Osteoblast (primary cell): ENCODE measurements at regions not wholly inside any gene's neighbourhood (a gene's known extent, or its start where the extent isn't known, plus 50 kb on each side); places are given as distances from the start of the nearest gene placed in this dataset.

Source experiments
- DNase-seq: peaks from one replicate; pipeline ENCODE4 v3.0.0; 2011; ENCODE audit warnings: low spot score, mixed read lengths; ENCODE audit not compliant: insufficient read length; ENCODE audit errors: missing footprints
- H2AFZ ChIP-seq: 2 replicates; pipeline ENCODE4 v1.6.0; 2011; ENCODE audit warnings: mild to moderate bottlenecking, low read length
- H3K27ac ChIP-seq: 2 replicates; pipeline ENCODE4 v1.5.1; 2011; ENCODE audit warnings: mild to moderate bottlenecking, low read depth, low read length, moderate library complexity
- H3K27me3 ChIP-seq: 2 replicates; pipeline ENCODE4 v1.6.0; 2012; ENCODE audit warnings: mild to moderate bottlenecking, control low read depth, inconsistent platforms, low read length, moderate library complexity; ENCODE audit not compliant: insufficient read depth
- H3K36me3 ChIP-seq: 2 replicates; pipeline ENCODE4 v1.5.1; 2011; ENCODE audit warnings: mild to moderate bottlenecking, low read length, control low read depth, moderate library complexity; ENCODE audit not compliant: insufficient read depth
- H3K4me1 ChIP-seq: 2 replicates; pipeline ENCODE4 v1.5.1; 2011; ENCODE audit warnings: mild to moderate bottlenecking, low read length, control low read depth, moderate library complexity; ENCODE audit not compliant: insufficient read depth
- H3K4me2 ChIP-seq: 2 replicates; pipeline ENCODE4 v1.6.0; 2011; ENCODE audit warnings: mild to moderate bottlenecking, low read length; ENCODE audit not compliant: insufficient read depth
- H3K4me3 ChIP-seq: fragments of 200-600 bp; sonication (generic); 3 replicates; pipeline ENCODE4 v1.5.1; 2012; ENCODE audit warnings: mild to moderate bottlenecking, low read length, inconsistent platforms; ENCODE audit not compliant: insufficient read depth
- H3K79me2 ChIP-seq: 2 replicates; pipeline ENCODE4 v1.6.0; 2012; ENCODE audit warnings: mild to moderate bottlenecking, low read length, control low read depth, inconsistent platforms; ENCODE audit not compliant: insufficient read depth
- H3K9me3 ChIP-seq: 2 replicates; pipeline ENCODE4 v1.5.1; 2011; ENCODE audit warnings: low read depth, low read length, control low read depth
- H4K20me1 ChIP-seq: 2 replicates; pipeline ENCODE4 v1.6.0; 2012; ENCODE audit warnings: mild to moderate bottlenecking, low read length, control low read depth; ENCODE audit not compliant: insufficient read depth
- TF ChIP-seq, protein P1 (sequence below): IDR thresholded peaks from 2 replicates; pipeline ENCODE4 v1.5.1; 2011; ENCODE audit warnings: mild to moderate bottlenecking, low read depth, low read length, moderate library complexity; ENCODE audit errors: extremely low read depth

DNA sequence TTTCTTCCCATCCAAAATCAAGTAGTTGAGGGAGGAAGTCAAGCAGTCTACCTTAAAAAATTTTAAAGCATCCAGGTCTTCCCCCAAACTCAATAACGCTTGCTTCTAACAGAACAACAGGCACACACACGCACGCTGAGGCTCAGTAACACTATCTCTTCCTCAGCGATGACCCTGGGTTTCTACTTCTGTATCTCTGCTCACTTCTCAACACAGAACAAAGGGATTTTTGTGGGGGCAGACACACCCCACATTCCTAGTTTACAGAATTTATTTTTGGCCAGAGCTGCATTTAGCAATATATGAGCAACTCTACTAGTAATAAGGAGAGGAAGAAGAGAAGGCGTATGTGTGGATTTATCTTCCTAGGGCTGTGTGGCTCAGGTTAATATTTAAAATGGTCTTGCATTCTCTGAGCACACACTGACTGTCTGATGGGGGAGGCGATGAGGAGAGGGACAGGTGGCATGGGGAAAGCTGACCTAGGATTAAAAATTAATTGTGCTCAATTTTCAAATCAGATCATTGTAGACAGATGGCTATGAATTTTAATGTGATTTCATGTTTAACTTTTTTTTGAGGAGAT is 71.3 kb upstream of the PPM1B start:
- Histone ChIP-seq H4K20me1 (no peaks in the 10 kb centered on the region), H2AFZ (no peak overlapping the region)

GRCh38 chr2:44098050-44098449 is 70.6 kb upstream of the PPM1B start:
- Histone ChIP-seq H3K9me3 (no peaks in the 10 kb centered on the region), H3K4me3 (no peak overlapping the region), H3K4me1 (peaks cover 13% of the 10 kb centered on the region), H4K20me1 (no peaks in the 10 kb centered on the region), H3K4me2 (no peak overlapping the region), H3K36me3 (no peaks in the 10 kb centered on the region), H3K27ac (no peak overlapping the region), H2AFZ (no peak overlapping the region), H3K27me3 (no peaks in the 10 kb centered on the region), H3K79me2 (no peaks in the 10 kb centered on the region)
- TF ChIP-seq, protein P1, sequence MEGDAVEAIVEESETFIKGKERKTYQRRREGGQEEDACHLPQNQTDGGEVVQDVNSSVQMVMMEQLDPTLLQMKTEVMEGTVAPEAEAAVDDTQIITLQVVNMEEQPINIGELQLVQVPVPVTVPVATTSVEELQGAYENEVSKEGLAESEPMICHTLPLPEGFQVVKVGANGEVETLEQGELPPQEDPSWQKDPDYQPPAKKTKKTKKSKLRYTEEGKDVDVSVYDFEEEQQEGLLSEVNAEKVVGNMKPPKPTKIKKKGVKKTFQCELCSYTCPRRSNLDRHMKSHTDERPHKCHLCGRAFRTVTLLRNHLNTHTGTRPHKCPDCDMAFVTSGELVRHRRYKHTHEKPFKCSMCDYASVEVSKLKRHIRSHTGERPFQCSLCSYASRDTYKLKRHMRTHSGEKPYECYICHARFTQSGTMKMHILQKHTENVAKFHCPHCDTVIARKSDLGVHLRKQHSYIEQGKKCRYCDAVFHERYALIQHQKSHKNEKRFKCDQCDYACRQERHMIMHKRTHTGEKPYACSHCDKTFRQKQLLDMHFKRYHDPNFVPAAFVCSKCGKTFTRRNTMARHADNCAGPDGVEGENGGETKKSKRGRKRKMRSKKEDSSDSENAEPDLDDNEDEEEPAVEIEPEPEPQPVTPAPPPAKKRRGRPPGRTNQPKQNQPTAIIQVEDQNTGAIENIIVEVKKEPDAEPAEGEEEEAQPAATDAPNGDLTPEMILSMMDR: no peak
- DNase-seq: no peak

More for the DNA sequence above, 71.3 kb upstream of the PPM1B start:
- Histone ChIP-seq H3K4me1 (peaks cover 13% of the 10 kb centered on the region), H3K9me3 (no peaks in the 10 kb centered on the region), H3K36me3 (no peaks in the 10 kb centered on the region), H3K79me2 (no peaks in the 10 kb centered on the region), H3K4me2 (no peak overlapping the region), H3K27ac (no peak overlapping the region), H3K27me3 (no peaks in the 10 kb centered on the region), H3K4me3 (no peak overlapping the region)
- TF ChIP-seq, protein P1: no peak
- no peak for DNase-seq

GRCh38 chr2:44098891-44099290 is 69.8 kb upstream of the PPM1B start:
- no peak overlapping the region for H3K27ac ChIP-seq
- no peaks in the 10 kb centered on the region for H3K27me3 ChIP-seq
- H3K79me2 ChIP-seq: no peaks in the 10 kb centered on the region
- H4K20me1 ChIP-seq: no peaks in the 10 kb centered on the region
- no peak for DNase-seq
- no peak overlapping the region for H3K4me2 ChIP-seq
- no peak overlapping the region for H3K4me3 ChIP-seq
- H3K4me1 ChIP-seq: peaks cover 13% of the 10 kb centered on the region
- H3K36me3 ChIP-seq: no peaks in the 10 kb centered on the region
- no peaks in the 10 kb centered on the region for H3K9me3 ChIP-seq
- no peak overlapping the region for H2AFZ ChIP-seq
- TF ChIP-seq, protein P1: no peak

DNA sequence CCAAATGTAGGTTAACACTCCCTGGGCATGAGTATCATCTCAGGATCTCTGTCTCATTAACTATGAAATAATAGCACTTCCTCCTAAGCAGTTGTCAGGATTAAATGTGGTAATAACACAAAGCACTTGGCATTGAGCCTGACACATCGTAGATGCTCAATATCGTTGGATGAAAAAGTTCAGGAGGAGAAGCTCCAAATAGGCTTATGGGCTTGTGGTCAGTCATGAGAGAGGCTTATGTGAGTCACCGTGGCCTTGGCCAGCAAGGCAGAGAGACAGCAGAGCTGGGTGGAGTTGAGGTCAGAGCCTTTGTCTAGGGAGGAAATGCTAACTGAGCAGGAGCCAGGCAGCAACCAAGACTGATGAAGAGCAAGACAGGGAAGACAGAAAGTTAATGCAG is 68.3 kb upstream of the PPM1B start:
- H4K20me1 ChIP-seq: no peaks in the 10 kb centered on the region
- H3K9me3 ChIP-seq: no peaks in the 10 kb centered on the region
- peaks cover 13% of the 10 kb centered on the region for H3K4me1 ChIP-seq
- H2AFZ ChIP-seq: peak overlapping the region; percentile 54
- peak; percentile 75 for DNase-seq
- no peaks in the 10 kb centered on the region for H3K36me3 ChIP-seq
- H3K4me2 ChIP-seq: peak overlapping the region; percentile 30
- H3K79me2 ChIP-seq: no peaks in the 10 kb centered on the region
- H3K27me3 ChIP-seq: no peaks in the 10 kb centered on the region
- H3K27ac ChIP-seq: peak overlapping the region; percentile 20
- TF ChIP-seq, protein P1: no peak
- H3K4me3 ChIP-seq: no peak overlapping the region
